Nephron progenitor cell (in vitro differentiated cells): ENCODE measurements at regions not wholly inside any gene's neighbourhood (a gene's known extent, or its start where the extent isn't known, plus 50 kb on each side); places are given as distances from the start of the nearest gene placed in this dataset.

Experiments used
- DNase-seq: peaks from one replicate; pipeline ENCODE4 v3.0.0; 2021
- H3K27ac Mint-ChIP-seq: 2 replicates; pipeline ENCODE4 v1.8.0; 2021; ENCODE audit warnings: mild to moderate bottlenecking, moderate library complexity, mixed read lengths
- H3K27me3 Mint-ChIP-seq: 2 replicates; pipeline ENCODE4 v1.8.0; 2021; ENCODE audit warnings: mild to moderate bottlenecking, low read depth, mixed read lengths; ENCODE audit not compliant: poor library complexity
- H3K36me3 Mint-ChIP-seq: 2 replicates; pipeline ENCODE4 v1.8.0; 2021; ENCODE audit warnings: low read depth, mixed read lengths
- H3K4me1 Mint-ChIP-seq: 2 replicates; pipeline ENCODE4 v1.8.0; 2021; ENCODE audit warnings: mixed read lengths
- H3K4me3 Mint-ChIP-seq: 2 replicates; pipeline ENCODE4 v1.8.0; 2021; ENCODE audit warnings: mild to moderate bottlenecking, moderate library complexity, mixed read lengths
- H3K9me3 Mint-ChIP-seq: 2 replicates; pipeline ENCODE4 v1.8.0; 2021; ENCODE audit warnings: mild to moderate bottlenecking, moderate library complexity, mixed read lengths
- TF ChIP-seq, protein P1 (sequence below): fragments of 200-600 bp; sonication (generic); IDR thresholded peaks from 2 replicates; pipeline ENCODE4 v1.5.0; 2021; ENCODE audit warnings: antibody characterized with exemption

DNA sequence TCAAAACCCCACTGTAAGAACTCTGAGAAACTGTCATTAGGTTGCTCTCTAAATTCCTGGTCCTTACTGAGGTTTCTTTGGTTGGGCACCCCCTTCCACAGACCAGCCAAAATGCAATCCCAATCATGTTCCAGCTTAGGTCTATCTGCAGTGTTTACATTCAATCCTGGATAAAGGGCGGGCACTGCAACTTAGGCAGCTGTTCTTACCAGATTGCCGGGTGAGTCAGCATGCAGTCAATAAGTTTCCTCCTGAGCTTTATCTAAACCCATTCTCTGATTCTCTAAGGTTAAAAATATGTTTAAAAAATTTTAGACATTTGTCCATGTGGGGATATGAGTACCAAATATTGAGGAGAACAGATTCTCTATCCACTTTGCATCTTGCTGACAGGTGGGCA, 197.8 kb downstream of the HAO1 start:
- no peaks in the 10 kb centered on the region for H3K4me1 Mint-ChIP-seq
- H3K27me3 Mint-ChIP-seq: no peaks in the 10 kb centered on the region
- H3K4me3 Mint-ChIP-seq: no peak overlapping the region
- TF ChIP-seq, protein P1, sequence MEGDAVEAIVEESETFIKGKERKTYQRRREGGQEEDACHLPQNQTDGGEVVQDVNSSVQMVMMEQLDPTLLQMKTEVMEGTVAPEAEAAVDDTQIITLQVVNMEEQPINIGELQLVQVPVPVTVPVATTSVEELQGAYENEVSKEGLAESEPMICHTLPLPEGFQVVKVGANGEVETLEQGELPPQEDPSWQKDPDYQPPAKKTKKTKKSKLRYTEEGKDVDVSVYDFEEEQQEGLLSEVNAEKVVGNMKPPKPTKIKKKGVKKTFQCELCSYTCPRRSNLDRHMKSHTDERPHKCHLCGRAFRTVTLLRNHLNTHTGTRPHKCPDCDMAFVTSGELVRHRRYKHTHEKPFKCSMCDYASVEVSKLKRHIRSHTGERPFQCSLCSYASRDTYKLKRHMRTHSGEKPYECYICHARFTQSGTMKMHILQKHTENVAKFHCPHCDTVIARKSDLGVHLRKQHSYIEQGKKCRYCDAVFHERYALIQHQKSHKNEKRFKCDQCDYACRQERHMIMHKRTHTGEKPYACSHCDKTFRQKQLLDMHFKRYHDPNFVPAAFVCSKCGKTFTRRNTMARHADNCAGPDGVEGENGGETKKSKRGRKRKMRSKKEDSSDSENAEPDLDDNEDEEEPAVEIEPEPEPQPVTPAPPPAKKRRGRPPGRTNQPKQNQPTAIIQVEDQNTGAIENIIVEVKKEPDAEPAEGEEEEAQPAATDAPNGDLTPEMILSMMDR: no peak
- H3K9me3 Mint-ChIP-seq: peaks cover 4% of the 10 kb centered on the region
- no peak for DNase-seq
- no peaks in the 10 kb centered on the region for H3K36me3 Mint-ChIP-seq
- no peak overlapping the region for H3K27ac Mint-ChIP-seq

DNA sequence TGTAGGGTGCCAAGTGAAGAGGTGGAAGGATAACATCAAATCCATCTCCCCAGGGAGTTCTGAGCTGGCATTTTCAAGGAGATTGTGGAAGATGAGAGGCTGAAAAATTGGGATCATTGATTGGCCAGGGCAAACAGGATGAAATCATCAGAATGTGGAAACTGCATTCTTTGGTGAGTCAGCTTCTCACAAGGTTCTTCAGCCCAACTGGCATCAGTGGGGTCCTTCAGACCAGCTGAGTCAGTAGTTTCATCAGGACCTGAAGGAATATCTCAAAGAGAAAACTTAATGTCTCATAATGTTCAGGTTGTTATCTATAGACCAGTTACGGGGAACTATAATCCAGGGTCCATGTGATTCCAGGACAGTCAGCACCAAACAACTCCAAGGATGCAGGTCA, 195.8 kb downstream of the HAO1 start:
- H3K36me3 Mint-ChIP-seq: no peaks in the 10 kb centered on the region
- H3K9me3 Mint-ChIP-seq: peaks cover 4% of the 10 kb centered on the region
- no peaks in the 10 kb centered on the region for H3K27me3 Mint-ChIP-seq
- no peak overlapping the region for H3K27ac Mint-ChIP-seq
- TF ChIP-seq, protein P1: no peak
- no peak overlapping the region for H3K4me3 Mint-ChIP-seq
- no peaks in the 10 kb centered on the region for H3K4me1 Mint-ChIP-seq
- DNase-seq: no peak

DNA sequence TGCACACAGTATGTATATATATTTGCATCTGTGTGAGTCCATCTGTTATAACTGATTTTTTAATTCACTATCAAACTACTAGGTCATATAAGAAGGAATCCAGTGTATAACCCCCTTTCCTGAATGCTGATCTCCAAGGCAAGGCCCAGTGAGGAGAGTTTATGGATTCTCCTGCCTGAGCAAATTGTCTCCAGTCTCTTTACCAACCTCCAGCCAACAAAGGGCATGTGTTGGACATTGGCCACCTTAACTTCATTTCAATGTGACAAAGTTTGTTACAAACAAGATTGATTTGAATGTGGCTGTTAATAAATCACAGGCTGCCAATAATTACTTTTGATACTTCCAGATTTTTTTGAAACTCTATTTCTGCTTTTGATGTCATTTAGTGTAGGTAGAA, 191.6 kb downstream of the HAO1 start:
- Mint-ChIP-seq H3K9me3 (peaks cover 4% of the 10 kb centered on the region), H3K4me1 (no peaks in the 10 kb centered on the region), H3K27me3 (no peaks in the 10 kb centered on the region), H3K27ac (no peak overlapping the region), H3K4me3 (no peak overlapping the region), H3K36me3 (no peaks in the 10 kb centered on the region)
- no peak for DNase-seq
- TF ChIP-seq, protein P1: no peak

DNA sequence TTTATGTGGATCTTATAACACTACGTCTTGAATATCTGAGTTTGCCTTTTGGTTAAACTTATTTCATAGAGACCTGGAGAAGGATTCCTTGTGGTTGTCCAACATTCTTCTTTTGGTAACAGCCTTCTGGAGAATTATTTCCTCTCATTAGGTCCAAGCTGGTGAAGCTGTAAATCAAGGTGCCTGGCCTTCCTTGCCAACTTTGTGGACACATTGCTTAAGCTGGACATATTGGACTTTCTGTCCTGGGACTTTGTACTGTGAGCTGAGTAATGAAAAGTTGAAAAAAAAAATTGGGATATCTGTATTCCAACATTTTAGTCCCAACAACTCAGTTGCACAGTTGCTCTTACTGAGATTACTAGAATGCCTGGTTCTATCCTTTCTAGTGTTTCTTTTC, 186.2 kb downstream of the HAO1 start:
- Mint-ChIP-seq H3K27me3 (no peaks in the 10 kb centered on the region), H3K36me3 (no peaks in the 10 kb centered on the region), H3K9me3 (no peaks in the 10 kb centered on the region), H3K4me3 (no peak overlapping the region), H3K27ac (no peak overlapping the region), H3K4me1 (no peaks in the 10 kb centered on the region)
- no peak for DNase-seq
- TF ChIP-seq, protein P1: no peak

DNA sequence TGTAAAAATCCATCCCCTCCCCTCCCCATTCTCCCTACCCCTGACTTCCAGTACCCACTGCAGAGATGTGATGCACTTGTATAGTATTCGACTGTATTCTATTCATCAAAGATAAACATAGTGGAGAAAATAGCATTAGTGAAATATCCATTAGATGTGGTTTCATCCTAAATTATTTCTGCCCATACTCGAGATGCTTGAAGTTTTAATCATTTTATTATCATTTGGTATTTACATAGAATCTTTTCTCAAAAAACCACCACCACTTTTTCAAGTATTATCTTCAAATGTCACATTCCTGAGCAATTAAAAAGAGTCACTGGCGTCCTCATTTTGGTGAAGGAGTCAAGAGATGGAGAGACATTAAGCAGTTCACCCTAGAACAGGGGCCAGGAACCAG, 181.9 kb downstream of the HAO1 start:
- Mint-ChIP-seq H3K27me3 (no peaks in the 10 kb centered on the region), H3K4me1 (no peaks in the 10 kb centered on the region), H3K36me3 (no peaks in the 10 kb centered on the region), H3K9me3 (no peaks in the 10 kb centered on the region), H3K4me3 (no peak overlapping the region), H3K27ac (no peak overlapping the region)
- TF ChIP-seq, protein P1: no peak
- DNase-seq: no peak

DNA sequence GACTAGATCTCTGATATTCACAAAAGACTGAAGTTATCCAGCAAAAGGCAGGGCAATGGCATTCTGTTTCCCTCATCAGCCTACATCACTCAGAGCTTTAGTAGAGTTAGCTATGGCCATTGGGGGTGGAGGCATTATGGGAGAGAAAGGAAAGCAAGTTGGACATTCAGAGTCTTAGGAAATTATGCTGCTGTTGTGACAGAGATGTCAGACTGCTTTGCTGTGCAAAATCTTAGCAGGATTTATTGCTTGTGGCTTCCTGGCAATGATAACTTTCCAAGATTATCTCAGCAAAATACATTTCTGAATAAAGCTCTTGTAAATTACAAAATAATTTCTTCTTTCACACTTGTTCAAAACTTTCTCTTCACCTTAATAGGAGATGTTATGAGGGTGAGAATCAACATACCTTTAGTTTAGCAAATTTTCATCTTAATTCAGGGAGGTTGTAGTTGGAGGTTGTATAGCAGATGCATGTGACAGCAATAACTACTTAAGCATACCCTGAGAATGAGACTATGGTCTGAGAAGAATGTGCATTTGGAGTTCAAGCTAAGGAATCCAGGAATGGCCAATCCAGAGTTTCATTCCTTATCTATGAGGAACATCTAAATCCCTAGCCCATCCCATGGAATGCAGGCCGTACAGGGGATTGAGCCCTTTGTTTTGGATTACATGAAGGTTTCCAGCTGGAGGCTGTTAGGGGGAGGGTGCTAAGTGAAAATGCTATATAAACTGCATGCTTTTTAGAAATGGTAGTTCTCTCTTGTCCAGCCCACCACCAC, 179.8 kb downstream of the HAO1 start:
- no peak overlapping the region for H3K27ac Mint-ChIP-seq
- H3K9me3 Mint-ChIP-seq: no peaks in the 10 kb centered on the region
- H3K27me3 Mint-ChIP-seq: no peaks in the 10 kb centered on the region
- no peaks in the 10 kb centered on the region for H3K4me1 Mint-ChIP-seq
- no peaks in the 10 kb centered on the region for H3K36me3 Mint-ChIP-seq
- H3K4me3 Mint-ChIP-seq: no peak overlapping the region
- no peak for DNase-seq
- TF ChIP-seq, protein P1: no peak
